WERI-Rb-1 (cell line): ENCODE measurements at regions not wholly inside any gene's neighbourhood (a gene's known extent, or its start where the extent isn't known, plus 50 kb on each side); places are given as distances from the start of the nearest gene placed in this dataset.

Experiments
- DNase-seq: peaks from one replicate; pipeline ENCODE4 v3.0.0-alpha.2; 2020
- H3K27ac ChIP-seq: fragments of 250-450 bp; sonication (Bioruptor Pico); 2 replicates; pipeline ENCODE4 v1.5.1; 2020; ENCODE audit warnings: mild to moderate bottlenecking, moderate library complexity
- H3K27me3 ChIP-seq: fragments of 250-450 bp; sonication (Bioruptor Pico); 2 replicates; pipeline ENCODE4 v1.5.1; 2021; ENCODE audit warnings: mild to moderate bottlenecking, low read depth, moderate library complexity; ENCODE audit not compliant: insufficient read depth, severe bottlenecking
- H3K36me3 ChIP-seq: fragments of 250-450 bp; sonication (Bioruptor Pico); 2 replicates; pipeline ENCODE4 v1.5.1; 2020; ENCODE audit warnings: mild to moderate bottlenecking, moderate library complexity
- H3K4me3 ChIP-seq: 2 replicates; pipeline ENCODE4 v1.5.1; 2011; ENCODE audit warnings: low read depth, mild to moderate bottlenecking, control low read depth, low read length
- H3K9me3 ChIP-seq: fragments of 250-450 bp; sonication (Bioruptor Pico); 2 replicates; pipeline ENCODE4 v1.5.1; 2021; ENCODE audit warnings: mild to moderate bottlenecking, moderate library complexity; ENCODE audit not compliant: severe bottlenecking
- CTCF ChIP-seq: IDR thresholded peaks from 2 replicates; pipeline ENCODE4 v1.5.1; 2011; ENCODE audit warnings: low read depth, mild to moderate bottlenecking, control low read depth, inconsistent platforms, low read length

DNA sequence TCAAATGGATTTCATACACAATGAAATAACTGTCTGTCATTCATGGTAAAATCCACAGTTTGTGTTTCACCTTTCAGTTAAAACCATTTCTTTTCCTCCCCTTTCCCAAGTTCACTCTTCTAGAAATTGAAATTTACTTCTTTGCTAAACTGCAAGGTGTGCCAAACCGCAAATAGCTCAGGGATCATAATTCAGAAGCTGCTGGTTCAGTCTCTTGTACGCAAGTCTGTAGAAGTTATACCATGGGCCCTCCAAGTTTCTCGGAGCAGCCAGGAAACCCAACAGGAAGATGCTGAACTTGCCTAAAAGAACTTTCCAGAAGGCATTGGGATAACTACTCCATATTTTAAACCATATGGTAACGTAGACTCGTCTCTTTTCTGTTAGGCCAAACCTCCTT, 268.9 kb downstream of the FLRT2 start:
- H3K36me3 ChIP-seq, result no peaks in the 10 kb centered on the region
- no peak for DNase-seq
- no peak for TF ChIP-seq CTCF
- no peaks in the 10 kb centered on the region for H3K27me3 ChIP-seq
- no peaks in the 10 kb centered on the region for H3K9me3 ChIP-seq
- H3K4me3 ChIP-seq, result no peak overlapping the region
- no peak overlapping the region for H3K27ac ChIP-seq

DNA sequence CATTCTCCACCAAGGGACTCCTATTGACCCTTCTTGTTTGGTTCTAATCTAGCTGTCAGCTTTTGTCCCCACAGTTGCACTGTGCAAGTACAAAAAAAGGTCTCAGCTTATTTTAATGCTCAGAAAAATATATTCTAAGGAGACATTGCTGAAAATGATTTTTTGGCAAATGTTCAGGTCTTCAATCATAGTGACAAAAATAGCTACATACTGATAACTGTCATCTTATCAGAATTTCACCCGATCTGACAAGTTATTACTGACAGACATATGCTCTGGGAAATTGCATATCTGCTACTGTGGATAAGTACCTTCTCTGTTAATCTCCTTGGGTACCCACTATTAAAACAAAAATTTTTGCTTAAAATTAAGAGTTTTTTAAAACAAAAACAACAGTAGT, 263.6 kb downstream of the FLRT2 start:
- H3K36me3 ChIP-seq, result no peaks in the 10 kb centered on the region
- no peak for DNase-seq
- TF ChIP-seq CTCF, result no peak
- H3K9me3 ChIP-seq, result no peaks in the 10 kb centered on the region
- no peak overlapping the region for H3K27ac ChIP-seq
- H3K27me3 ChIP-seq, result no peaks in the 10 kb centered on the region
- H3K4me3 ChIP-seq, result no peak overlapping the region

DNA sequence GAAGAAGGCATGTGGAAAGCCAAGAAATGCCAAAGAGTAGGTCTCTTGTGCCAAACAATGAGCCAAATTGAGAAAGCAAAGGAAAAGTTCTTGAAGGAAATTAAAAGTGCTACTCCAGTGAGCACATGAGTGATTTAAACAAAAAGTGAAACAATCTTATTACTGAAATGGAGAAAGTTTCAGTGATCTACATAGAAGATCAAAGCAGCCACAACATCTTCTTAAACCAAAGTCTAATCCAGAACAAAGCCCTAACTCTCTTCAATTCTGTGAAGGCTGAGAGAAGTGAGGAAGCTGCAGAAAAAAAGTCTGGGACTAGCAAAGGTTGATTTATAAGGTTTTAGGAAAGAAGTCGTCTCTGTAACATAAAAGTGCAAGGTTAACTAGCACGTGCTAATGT, 259.6 kb downstream of the FLRT2 start:
- no peak overlapping the region for H3K4me3 ChIP-seq
- DNase-seq, result no peak
- H3K27me3 ChIP-seq, result no peaks in the 10 kb centered on the region
- no peak overlapping the region for H3K27ac ChIP-seq
- no peaks in the 10 kb centered on the region for H3K36me3 ChIP-seq
- TF ChIP-seq CTCF, result no peak
- no peaks in the 10 kb centered on the region for H3K9me3 ChIP-seq

DNA sequence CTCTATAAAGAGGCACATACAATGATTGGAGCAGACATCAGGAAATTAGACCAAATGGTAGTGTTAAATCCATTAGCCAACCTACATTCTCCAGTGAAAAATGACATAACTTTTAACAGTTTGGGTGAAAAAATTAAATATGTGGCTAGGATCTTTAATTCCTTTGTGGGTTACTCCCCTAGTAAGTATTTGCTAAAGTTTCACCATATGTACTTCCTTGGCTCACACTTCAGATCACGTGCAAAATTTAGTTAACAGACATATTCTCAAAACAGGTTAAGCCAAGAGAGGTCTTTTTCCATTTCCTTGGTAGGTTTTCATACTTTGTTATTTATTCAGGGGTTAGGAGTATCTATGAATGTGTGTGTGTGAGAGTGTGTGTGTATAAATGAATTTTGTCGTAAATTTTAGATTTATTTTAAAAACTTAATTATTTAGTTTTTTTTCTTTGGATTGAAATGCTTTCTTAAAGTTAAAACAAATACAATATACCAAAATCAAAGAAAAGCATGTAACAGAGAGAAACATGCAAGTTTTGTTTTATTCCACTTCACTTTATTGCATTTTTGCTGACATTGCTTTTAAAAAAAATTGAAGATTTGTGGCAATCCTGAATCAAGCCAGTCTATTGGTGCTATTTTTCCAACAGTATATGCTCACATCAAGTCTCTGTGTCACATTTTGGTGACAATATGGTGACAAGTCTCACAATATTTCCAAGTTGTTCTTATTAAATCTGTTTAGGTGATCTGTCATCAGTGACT, 258.7 kb downstream of the FLRT2 start:
- Histone ChIP-seq H3K9me3 (no peaks in the 10 kb centered on the region), H3K36me3 (no peaks in the 10 kb centered on the region), H3K27ac (no peak overlapping the region), H3K4me3 (no peak overlapping the region), H3K27me3 (no peaks in the 10 kb centered on the region)
- no peak for DNase-seq
- no peak for TF ChIP-seq CTCF

GRCh38 chr14:85766295-85766694, 236.4 kb downstream of the FLRT2 start:
- Histone ChIP-seq H3K27me3 (no peaks in the 10 kb centered on the region), H3K36me3 (no peaks in the 10 kb centered on the region), H3K4me3 (no peak overlapping the region), H3K27ac (no peak overlapping the region), H3K9me3 (no peaks in the 10 kb centered on the region)
- no peak for DNase-seq
- TF ChIP-seq CTCF, result no peak

- Histone ChIP-seq H3K4me3 (no peak overlapping the region), H3K27ac (no peak overlapping the region), H3K36me3 (no peaks in the 10 kb centered on the region), H3K27me3 (no peaks in the 10 kb centered on the region), H3K9me3 (no peaks in the 10 kb centered on the region)
- DNase-seq, result no peak
- no peak for TF ChIP-seq CTCF
Observed at GRCh38 chr14:85764822-85765221, 234.9 kb downstream of the FLRT2 start.
